MCF 10A (cell line): ENCODE measurements at regions not wholly inside any gene's neighbourhood (a gene's known extent, or its start where the extent isn't known, plus 50 kb on each side); places are given as distances from the start of the nearest gene placed in this dataset.

Experiments
- BruUV-seq: library from RNA; stranded (reverse); fragments of 400-500 nt; replicated peaks from 2 replicates; lab custom pipeline; 2021; lab: Mats Ljungman, UMichigan
- CTCF ChIA-PET: fragments of 300-600 bp; sonication (Branson Sonifier 250); formaldehyde crosslinking; extraction: SDS; loops from one replicate; lab custom pipeline; 2021; ENCODE audit warnings: antibody characterized with exemption, inconsistent platforms; lab: Yijun Ruan, JAX
- POLR2A ChIA-PET: fragments of 300-600, 350-650 bp; sonication (Branson Sonifier 250); formaldehyde crosslinking; extraction: SDS; loops from one replicate; lab custom pipeline; 2020; ENCODE audit warnings: antibody characterized with exemption, inconsistent platforms; lab: Yijun Ruan, JAX
- DNase-seq: peaks from one replicate; pipeline ENCODE4 v3.0.0-alpha.2; 2018; ENCODE audit not compliant: unreplicated experiment
- H3K27ac Mint-ChIP-seq: one replicate; pipeline ENCODE4 v1.8.0; 2022; ENCODE audit warnings: mild to moderate bottlenecking, low read depth, mixed read lengths; ENCODE audit not compliant: unreplicated experiment
- H3K27me3 Mint-ChIP-seq: one replicate; pipeline ENCODE4 v1.8.0; 2022; ENCODE audit warnings: mixed read lengths; ENCODE audit not compliant: insufficient read depth, unreplicated experiment
- H3K36me3 Mint-ChIP-seq: one replicate; pipeline ENCODE4 v1.8.0; 2022; ENCODE audit warnings: mild to moderate bottlenecking, moderate library complexity, mixed read lengths; ENCODE audit not compliant: insufficient read depth, unreplicated experiment
- H3K4me1 Mint-ChIP-seq: one replicate; pipeline ENCODE4 v1.8.0; 2022; ENCODE audit warnings: mixed read lengths; ENCODE audit not compliant: insufficient read depth, unreplicated experiment
- H3K4me3 Mint-ChIP-seq: one replicate; pipeline ENCODE4 v1.8.0; 2022; ENCODE audit warnings: mild to moderate bottlenecking, moderate library complexity, mixed read lengths; ENCODE audit not compliant: unreplicated experiment
- H3K9me3 Mint-ChIP-seq: one replicate; pipeline ENCODE4 v1.8.0; 2022; ENCODE audit warnings: mixed read lengths; ENCODE audit not compliant: unreplicated experiment
- intact Hi-C: fragments of 100-400 bp; cut with micrococcal nuclease; formaldehyde crosslinking; loops from 2 replicates; pipeline ENCODE4 v1.14.1; 2022
- TF ChIP-seq, protein P1 (sequence below): fragments of 200-600 bp; IDR thresholded peaks from one replicate; pipeline ENCODE4 v1.8.0; 2022; ENCODE audit warnings: antibody characterized with exemption, mild to moderate bottlenecking; ENCODE audit not compliant: unreplicated experiment

DNA sequence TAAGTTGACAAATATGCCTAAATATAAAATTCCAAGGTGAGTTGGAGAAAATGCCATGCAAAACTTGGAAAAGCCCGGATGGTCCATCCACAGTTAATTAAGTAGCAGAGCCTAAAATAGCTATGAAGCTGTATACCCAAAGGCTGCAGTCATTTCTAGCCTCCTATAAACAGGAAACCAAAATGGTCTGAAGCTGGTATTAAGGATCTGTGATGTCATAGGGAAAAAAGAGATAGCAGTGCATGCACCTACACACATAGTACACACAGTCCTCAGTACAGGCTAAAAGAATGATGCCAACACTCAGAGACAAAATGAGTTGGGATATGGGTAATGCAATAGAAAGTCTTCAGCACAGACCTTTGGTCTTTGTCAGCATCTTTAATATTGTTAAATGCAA is 736.9 kb downstream of the EFNB2 start:
- no peak for DNase-seq
- intact Hi-C loops, result no loop called here
- TF ChIP-seq, protein P1, sequence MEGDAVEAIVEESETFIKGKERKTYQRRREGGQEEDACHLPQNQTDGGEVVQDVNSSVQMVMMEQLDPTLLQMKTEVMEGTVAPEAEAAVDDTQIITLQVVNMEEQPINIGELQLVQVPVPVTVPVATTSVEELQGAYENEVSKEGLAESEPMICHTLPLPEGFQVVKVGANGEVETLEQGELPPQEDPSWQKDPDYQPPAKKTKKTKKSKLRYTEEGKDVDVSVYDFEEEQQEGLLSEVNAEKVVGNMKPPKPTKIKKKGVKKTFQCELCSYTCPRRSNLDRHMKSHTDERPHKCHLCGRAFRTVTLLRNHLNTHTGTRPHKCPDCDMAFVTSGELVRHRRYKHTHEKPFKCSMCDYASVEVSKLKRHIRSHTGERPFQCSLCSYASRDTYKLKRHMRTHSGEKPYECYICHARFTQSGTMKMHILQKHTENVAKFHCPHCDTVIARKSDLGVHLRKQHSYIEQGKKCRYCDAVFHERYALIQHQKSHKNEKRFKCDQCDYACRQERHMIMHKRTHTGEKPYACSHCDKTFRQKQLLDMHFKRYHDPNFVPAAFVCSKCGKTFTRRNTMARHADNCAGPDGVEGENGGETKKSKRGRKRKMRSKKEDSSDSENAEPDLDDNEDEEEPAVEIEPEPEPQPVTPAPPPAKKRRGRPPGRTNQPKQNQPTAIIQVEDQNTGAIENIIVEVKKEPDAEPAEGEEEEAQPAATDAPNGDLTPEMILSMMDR, result no peak
- ChIA-PET CTCF (no interaction called here), POLR2A (no interaction called here)
- Mint-ChIP-seq H3K36me3 (no peaks in the 10 kb centered on the region), H3K27me3 (no peaks in the 10 kb centered on the region), H3K27ac (no peak overlapping the region), H3K4me1 (no peaks in the 10 kb centered on the region), H3K4me3 (no peak overlapping the region), H3K9me3 (no peaks in the 10 kb centered on the region)
- BruUV-seq, result no TSS peak

DNA sequence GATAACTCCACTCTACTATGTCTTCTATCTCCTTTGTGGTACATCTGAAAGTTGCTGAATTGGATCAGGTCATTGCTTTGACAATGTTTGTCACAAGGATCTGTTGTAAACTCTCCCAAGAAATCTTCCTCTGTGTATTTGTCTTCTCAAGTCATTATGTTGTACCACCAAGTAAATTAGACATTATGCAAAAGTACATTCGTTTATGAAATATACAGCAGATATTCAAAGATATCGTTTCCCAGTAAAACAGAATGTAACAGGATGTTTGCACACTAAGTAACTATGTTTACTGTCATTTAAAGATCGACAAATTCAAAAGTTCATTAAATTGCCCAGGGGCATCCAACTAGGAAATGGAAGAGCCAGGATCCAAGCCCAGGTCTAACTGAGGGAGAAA is 739.4 kb downstream of the EFNB2 start:
- Mint-ChIP-seq H3K4me1 (no peaks in the 10 kb centered on the region), H3K27me3 (no peaks in the 10 kb centered on the region), H3K9me3 (no peaks in the 10 kb centered on the region), H3K27ac (no peak overlapping the region), H3K36me3 (no peaks in the 10 kb centered on the region), H3K4me3 (no peak overlapping the region)
- intact Hi-C loops, result no loop called here
- DNase-seq, result no peak
- TF ChIP-seq, protein P1, result no peak
- ChIA-PET CTCF (no interaction called here), POLR2A (interaction anchor here (0.7 kb wide), 1 partner anchor 109 kb away, joined by 3 read pairs; no protein-coding TSS in a partner anchor)
- BruUV-seq, result no TSS peak

DNA sequence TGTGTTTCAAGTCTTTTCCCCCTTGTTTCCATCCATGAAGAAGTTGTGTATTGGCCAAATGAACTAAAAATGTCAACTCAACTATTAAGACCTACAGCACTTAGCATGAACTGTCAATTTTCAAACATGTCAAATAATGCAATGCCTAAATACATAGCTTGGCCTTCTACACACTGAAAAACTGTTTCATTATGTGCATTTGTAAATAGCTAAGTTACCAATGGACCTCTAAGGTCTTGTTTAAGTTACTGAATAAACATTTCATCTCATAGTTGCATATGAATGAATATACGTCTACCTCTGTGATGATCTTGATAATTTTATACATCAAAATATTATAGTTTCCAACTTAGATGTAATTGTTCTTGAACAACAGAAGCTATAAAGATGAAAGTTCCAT is 744.5 kb downstream of the EFNB2 start:
- no peak for DNase-seq
- POLR2A ChIA-PET, result no interaction called here
- H3K4me3 Mint-ChIP-seq, result no peak overlapping the region
- TF ChIP-seq, protein P1, result no peak
- intact Hi-C loops, result no loop called here
- BruUV-seq, result no TSS peak
- peaks cover 13% of the 10 kb centered on the region for H3K4me1 Mint-ChIP-seq
- no peaks in the 10 kb centered on the region for H3K9me3 Mint-ChIP-seq
- H3K27ac Mint-ChIP-seq, result no peak overlapping the region
- H3K27me3 Mint-ChIP-seq, result no peaks in the 10 kb centered on the region
- H3K36me3 Mint-ChIP-seq, result no peaks in the 10 kb centered on the region
- CTCF ChIA-PET, result no interaction called here

DNA sequence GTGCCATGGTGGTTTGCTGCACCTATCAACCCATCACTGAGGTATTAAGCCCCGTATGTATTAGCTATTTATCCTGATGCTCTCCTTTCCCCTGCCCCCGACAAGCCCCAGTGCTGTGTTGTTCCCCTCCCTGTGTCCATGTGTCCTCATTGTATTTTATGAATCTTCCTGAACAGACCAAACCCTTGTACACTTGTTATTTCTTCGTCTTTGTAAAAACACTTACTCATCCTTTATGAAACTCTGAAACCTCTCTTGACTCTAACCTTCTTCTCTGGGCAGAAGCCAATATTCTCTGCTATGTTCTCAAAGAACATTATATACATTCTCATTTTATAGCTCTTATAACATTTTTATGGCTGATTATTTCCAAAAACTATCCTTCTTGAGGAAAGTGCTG is 746.9 kb downstream of the EFNB2 start:
- CTCF ChIA-PET, result no interaction called here
- H3K27me3 Mint-ChIP-seq, result no peaks in the 10 kb centered on the region
- peak; percentile 16 for DNase-seq
- no peaks in the 10 kb centered on the region for H3K9me3 Mint-ChIP-seq
- BruUV-seq, result no TSS peak
- intact Hi-C loops, result no loop called here
- POLR2A ChIA-PET, result interaction anchor here (0.9 kb wide), 1 partner anchor 805 kb away, joined by 3 read pairs; no protein-coding TSS in a partner anchor
- no peak overlapping the region for H3K27ac Mint-ChIP-seq
- no peaks in the 10 kb centered on the region for H3K36me3 Mint-ChIP-seq
- TF ChIP-seq, protein P1, result no peak
- H3K4me1 Mint-ChIP-seq, result peaks cover 13% of the 10 kb centered on the region
- no peak overlapping the region for H3K4me3 Mint-ChIP-seq
